OCI-LY7 (cell line): ENCODE measurements at regions not wholly inside any gene's neighbourhood (a gene's known extent, or its start where the extent isn't known, plus 50 kb on each side); places are given as distances from the start of the nearest gene placed in this dataset.

Experiments
- EZH2phosphoT487 ChIP-seq: fragments of 200-600 bp; sonication (generic); IDR thresholded peaks from 2 replicates; pipeline ENCODE4 v1.6.1; 2018; ENCODE audit warnings: low read depth, borderline replicate concordance, mild to moderate bottlenecking, mixed run types, antibody characterized with exemption, low read length, moderate library complexity, mixed read lengths
- TF ChIP-seq, protein P1 (sequence below): fragments of 200-600 bp; sonication (generic); conservative IDR thresholded peaks from 2 replicates; pipeline ENCODE4 v1.5.1; 2014; ENCODE audit warnings: mild to moderate bottlenecking, antibody characterized with exemption, low read length, moderate library complexity, mixed read lengths

DNA sequence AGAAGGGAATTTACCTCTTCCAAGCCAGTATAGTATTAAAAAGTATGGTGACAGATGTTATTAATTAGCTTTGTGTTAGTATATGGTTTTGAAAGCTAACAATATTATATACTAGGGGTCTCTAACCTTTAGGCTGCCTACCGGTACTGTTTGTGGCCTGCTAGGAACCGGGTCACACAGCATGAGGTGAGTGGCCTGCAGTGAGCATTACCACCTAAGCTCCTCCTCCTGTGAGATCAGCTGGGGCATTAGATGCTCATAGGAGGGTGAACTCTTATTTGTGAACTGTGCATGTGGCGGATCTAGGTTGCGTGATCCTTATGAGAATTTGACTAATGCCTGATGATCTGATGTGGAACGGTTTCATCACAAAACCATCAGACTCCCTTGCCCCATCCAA, 583.4 kb upstream of the CDH2 start:
- TF ChIP-seq, protein P1, sequence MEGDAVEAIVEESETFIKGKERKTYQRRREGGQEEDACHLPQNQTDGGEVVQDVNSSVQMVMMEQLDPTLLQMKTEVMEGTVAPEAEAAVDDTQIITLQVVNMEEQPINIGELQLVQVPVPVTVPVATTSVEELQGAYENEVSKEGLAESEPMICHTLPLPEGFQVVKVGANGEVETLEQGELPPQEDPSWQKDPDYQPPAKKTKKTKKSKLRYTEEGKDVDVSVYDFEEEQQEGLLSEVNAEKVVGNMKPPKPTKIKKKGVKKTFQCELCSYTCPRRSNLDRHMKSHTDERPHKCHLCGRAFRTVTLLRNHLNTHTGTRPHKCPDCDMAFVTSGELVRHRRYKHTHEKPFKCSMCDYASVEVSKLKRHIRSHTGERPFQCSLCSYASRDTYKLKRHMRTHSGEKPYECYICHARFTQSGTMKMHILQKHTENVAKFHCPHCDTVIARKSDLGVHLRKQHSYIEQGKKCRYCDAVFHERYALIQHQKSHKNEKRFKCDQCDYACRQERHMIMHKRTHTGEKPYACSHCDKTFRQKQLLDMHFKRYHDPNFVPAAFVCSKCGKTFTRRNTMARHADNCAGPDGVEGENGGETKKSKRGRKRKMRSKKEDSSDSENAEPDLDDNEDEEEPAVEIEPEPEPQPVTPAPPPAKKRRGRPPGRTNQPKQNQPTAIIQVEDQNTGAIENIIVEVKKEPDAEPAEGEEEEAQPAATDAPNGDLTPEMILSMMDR = no peak
- TF ChIP-seq EZH2phosphoT487 = no peak
